ENCODE measurements at regions not wholly inside any gene's neighbourhood (a gene's known extent, or its start where the extent isn't known, plus 50 kb on each side); places are given as distances from the start of the nearest gene placed in this dataset.
"Not testable (repeated sequence)": the region's sequence is repeated elsewhere in the genome, so short reads cannot be mapped to it uniquely, and the experiment has no call there.

- Histone ChIP-seq H3K4me3 (no peak overlapping the region), H3K36me3 (no peaks in the 10 kb centered on the region), H3K27ac (no peak overlapping the region), H3K27me3 (no peaks in the 10 kb centered on the region), H3K9me3 (no peaks in the 10 kb centered on the region), H3K4me1 (no peaks in the 10 kb centered on the region)
- no peak for TF ChIP-seq POLR2A (IDR thresholded peaks at IDR 0.05)
- no peak for TF ChIP-seq CTCF (IDR thresholded peaks at IDR 0.05)
- DNase-seq (no peak), ATAC-seq (no peak)
- intact Hi-C loops (cut with DNase I): no loop called here
Measured at GRCh38 chr15:81728726-81729125, 317.1 kb downstream of the MEX3B start.

- Histone ChIP-seq H3K27ac (no peak overlapping the region), H3K36me3 (no peaks in the 10 kb centered on the region), H3K4me1 (no peaks in the 10 kb centered on the region), H3K4me3 (no peak overlapping the region), H3K9me3 (no peaks in the 10 kb centered on the region), H3K27me3 (no peaks in the 10 kb centered on the region)
- intact Hi-C loops (cut with DNase I): no loop called here
- no peak for ATAC-seq
- TF ChIP-seq POLR2A (IDR thresholded peaks at IDR 0.05) (no peak), CTCF (IDR thresholded peaks at IDR 0.05) (no peak)
- DNase-seq: no peak
- WGBS (ENCODE audit: insufficient coverage, low coverage, low lambda C conversion rate, missing lambda C conversion rate): 56% methylated on average over 1 of the region's 1 CpG
Measured at GRCh38 chr15:81725590-81725989, 320.2 kb downstream of the MEX3B start.

- intact Hi-C loops (cut with DNase I): no loop called here
- H3K4me3 ChIP-seq: no peak overlapping the region
- no peaks in the 10 kb centered on the region for H3K36me3 ChIP-seq
- no peaks in the 10 kb centered on the region for H3K27me3 ChIP-seq
- 63% methylated on average over 2 of the region's 2 CpGs for WGBS (ENCODE audit: insufficient coverage, low coverage, low lambda C conversion rate, missing lambda C conversion rate)
- TF ChIP-seq POLR2A (IDR thresholded peaks at IDR 0.05): no peak
- no peak for TF ChIP-seq CTCF (IDR thresholded peaks at IDR 0.05)
- H3K4me1 ChIP-seq: no peaks in the 10 kb centered on the region
- no peaks in the 10 kb centered on the region for H3K9me3 ChIP-seq
- no peak for DNase-seq
- H3K27ac ChIP-seq: no peak overlapping the region
- no peak for ATAC-seq
Measured at GRCh38 chr15:81724536-81724935, 321.3 kb downstream of the MEX3B start.

GRCh38 chr15:81723701-81724100 is 322.1 kb downstream of the MEX3B start:
- DNase-seq (no peak), ATAC-seq (no peak)
- Histone ChIP-seq H3K36me3 (no peaks in the 10 kb centered on the region), H3K27ac (no peak overlapping the region), H3K27me3 (no peaks in the 10 kb centered on the region), H3K9me3 (no peaks in the 10 kb centered on the region), H3K4me3 (no peak overlapping the region), H3K4me1 (no peaks in the 10 kb centered on the region)
- TF ChIP-seq POLR2A (IDR thresholded peaks at IDR 0.05) (no peak), CTCF (IDR thresholded peaks at IDR 0.05) (no peak)
- 23% methylated on average over 2 of the region's 3 CpGs for WGBS (ENCODE audit: insufficient coverage, low coverage, low lambda C conversion rate, missing lambda C conversion rate)
- intact Hi-C loops (cut with DNase I): no loop called here

GRCh38 chr15:81723113-81723651 is 322.6 kb downstream of the MEX3B start:
- ATAC-seq: no peak
- Histone ChIP-seq H3K4me3 (no peak overlapping the region), H3K27ac (no peak overlapping the region), H3K4me1 (no peaks in the 10 kb centered on the region), H3K27me3 (no peaks in the 10 kb centered on the region), H3K36me3 (no peaks in the 10 kb centered on the region), H3K9me3 (no peaks in the 10 kb centered on the region)
- TF ChIP-seq POLR2A (IDR thresholded peaks at IDR 0.05): no peak
- no peak for TF ChIP-seq CTCF (IDR thresholded peaks at IDR 0.05)
- intact Hi-C loops (cut with DNase I): no loop called here
- 37% methylated on average over 5 of the region's 5 CpGs for WGBS (ENCODE audit: insufficient coverage, low coverage, low lambda C conversion rate, missing lambda C conversion rate)
- no peak for DNase-seq

- WGBS (ENCODE audit: insufficient coverage, low coverage, low lambda C conversion rate, missing lambda C conversion rate): 73% methylated on average over 2 of the region's 2 CpGs
- DNase-seq; ATAC-seq; intact Hi-C loops (cut with DNase I); H3K36me3 ChIP-seq; H3K27ac ChIP-seq; H3K4me3 ChIP-seq; H3K9me3 ChIP-seq; H3K27me3 ChIP-seq; H3K4me1 ChIP-seq: not testable (repeated sequence)
Measured at GRCh38 chr15:81716468-81716867, 329.4 kb downstream of the MEX3B start.

All from right lobe of liver (tissue), 6 donors.